Astrocyte (in vitro differentiated cells and primary cell): ENCODE measurements at regions not wholly inside any gene's neighbourhood (a gene's known extent, or its start where the extent isn't known, plus 50 kb on each side); places are given as distances from the start of the nearest gene placed in this dataset.

Experiments
- DNase-seq: peaks from one replicate; pipeline ENCODE4 v3.0.0-alpha.2; 2010; ENCODE audit warnings: low read depth
- FAIRE-seq: peaks from 2 replicates; lab custom pipeline; 2011; peaks lifted over from hg19 to GRCh38; lab: Jason Lieb, UNC
- H2AFZ ChIP-seq: 2 replicates; pipeline ENCODE4 v1.6.0; 2012; ENCODE audit warnings: low read depth, low read length, inconsistent platforms
- H3K27ac ChIP-seq: 2 replicates; pipeline ENCODE4 v1.5.1; 2011; ENCODE audit warnings: low read depth, low read length, inconsistent platforms
- H3K27me3 ChIP-seq: 2 replicates; pipeline ENCODE4 v1.6.0; 2011; ENCODE audit warnings: low read length, inconsistent platforms; ENCODE audit not compliant: insufficient read depth
- H3K36me3 ChIP-seq: 2 replicates; pipeline ENCODE4 v1.5.1; 2011; ENCODE audit warnings: low read length, inconsistent platforms; ENCODE audit not compliant: insufficient read depth
- H3K4me1 ChIP-seq: 2 replicates; pipeline ENCODE4 v1.5.1; 2011; ENCODE audit warnings: low read length, inconsistent platforms; ENCODE audit not compliant: insufficient read depth
- H3K4me2 ChIP-seq: 2 replicates; pipeline ENCODE4 v1.6.0; 2012; ENCODE audit warnings: low read length, inconsistent platforms
- H3K4me3 ChIP-seq: 2 replicates; pipeline ENCODE4 v1.5.1; 2011; ENCODE audit warnings: low read depth, mild to moderate bottlenecking, low read length, inconsistent platforms; ENCODE audit not compliant: insufficient read depth
- H3K79me2 ChIP-seq: 2 replicates; pipeline ENCODE4 v1.6.0; 2012; ENCODE audit warnings: mild to moderate bottlenecking, low read length, inconsistent platforms; ENCODE audit not compliant: insufficient read depth
- H3K9ac ChIP-seq: 2 replicates; pipeline ENCODE4 v1.6.0; 2012; ENCODE audit warnings: mild to moderate bottlenecking, low read length, inconsistent platforms
- H3K9me3 ChIP-seq: 2 replicates; pipeline ENCODE4 v1.5.1; 2012; ENCODE audit warnings: low read depth, mild to moderate bottlenecking, low read length, inconsistent platforms; ENCODE audit not compliant: insufficient read depth
- H4K20me1 ChIP-seq: 2 replicates; pipeline ENCODE4 v1.6.0; 2012; ENCODE audit warnings: low read length, inconsistent platforms; ENCODE audit not compliant: insufficient read depth
- H3K27ac Mint-ChIP-seq: one replicate; pipeline ENCODE4 v1.8.0; 2021; ENCODE audit warnings: mild to moderate bottlenecking, mixed read lengths; ENCODE audit not compliant: unreplicated experiment
- H3K27me3 Mint-ChIP-seq: one replicate; pipeline ENCODE4 v1.8.0; 2021; ENCODE audit warnings: low read depth, mixed read lengths; ENCODE audit not compliant: unreplicated experiment
- H3K36me3 Mint-ChIP-seq: one replicate; pipeline ENCODE4 v1.8.0; 2021; ENCODE audit warnings: low read depth, mixed read lengths; ENCODE audit not compliant: unreplicated experiment
- H3K4me1 Mint-ChIP-seq: one replicate; pipeline ENCODE4 v1.8.0; 2021; ENCODE audit warnings: low read depth, mixed read lengths; ENCODE audit not compliant: unreplicated experiment
- H3K4me3 Mint-ChIP-seq: one replicate; pipeline ENCODE4 v1.8.0; 2021; ENCODE audit warnings: mild to moderate bottlenecking, moderate library complexity, mixed read lengths; ENCODE audit not compliant: unreplicated experiment
- H3K9me3 Mint-ChIP-seq: one replicate; pipeline ENCODE4 v1.8.0; 2021; ENCODE audit warnings: mild to moderate bottlenecking, mixed read lengths; ENCODE audit not compliant: unreplicated experiment
- EZH2 ChIP-seq: IDR thresholded peaks from 2 replicates; pipeline ENCODE4 v1.6.1; 2012; ENCODE audit warnings: mild to moderate bottlenecking, low read length, inconsistent platforms; ENCODE audit not compliant: insufficient read depth
- TF ChIP-seq, protein P1 (sequence below): IDR thresholded peaks from 2 replicates; pipeline ENCODE4 v1.5.1; 2011; ENCODE audit warnings: low read depth, mild to moderate bottlenecking, inconsistent platforms, low read length, moderate library complexity; ENCODE audit not compliant: insufficient read depth

DNA sequence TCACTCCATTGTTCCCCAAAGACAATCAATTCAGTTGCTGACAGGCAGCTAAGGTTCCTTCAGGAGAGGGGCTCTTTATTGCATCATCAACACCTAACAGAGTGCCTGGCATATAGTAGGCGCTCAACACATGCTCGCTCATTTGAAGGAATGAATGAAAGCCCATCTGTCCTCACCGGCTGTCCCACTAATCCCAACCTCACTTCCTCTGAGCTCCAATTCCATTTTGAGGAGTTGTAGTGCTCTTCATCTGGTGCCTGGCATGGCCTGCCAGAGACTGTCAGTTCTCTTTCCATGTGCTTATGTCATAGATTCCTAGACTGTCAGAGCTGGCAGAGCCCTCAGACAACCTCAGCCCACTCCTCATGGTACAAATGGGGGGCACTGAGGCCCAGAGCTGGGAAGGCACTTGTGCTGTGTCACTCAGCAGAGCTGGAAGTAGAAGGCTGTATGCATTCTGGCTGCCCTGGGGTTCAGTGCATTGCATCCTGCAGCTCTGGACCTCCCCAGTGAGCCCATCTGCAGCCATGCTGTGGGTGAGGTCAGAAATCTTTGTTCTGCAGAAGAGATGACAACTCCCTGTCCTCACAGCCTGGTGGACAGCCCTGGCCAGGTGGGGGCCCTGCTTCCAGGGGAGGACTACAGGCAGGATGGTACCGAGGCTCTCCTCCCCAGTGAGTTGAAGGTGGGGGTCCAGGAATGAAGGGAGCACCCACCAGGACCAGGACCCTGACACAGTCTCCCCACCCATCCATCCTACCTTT lies 134.9 kb upstream of the PJA1 start:
- no peak overlapping the region for H3K27ac ChIP-seq
- Mint-ChIP-seq H3K27me3 (peaks cover 23% of the 10 kb centered on the region), H3K27ac (no peak overlapping the region), H3K9me3 (no peaks in the 10 kb centered on the region), H3K4me1 (no peaks in the 10 kb centered on the region), H3K4me3 (no peak overlapping the region), H3K36me3 (no peaks in the 10 kb centered on the region)
- H3K4me3 ChIP-seq = no peak overlapping the region
- no peaks in the 10 kb centered on the region for H4K20me1 ChIP-seq
- no peak overlapping the region for H3K9ac ChIP-seq
- DNase-seq (no peak), FAIRE-seq (no peak)
- no peaks in the 10 kb centered on the region for H3K4me1 ChIP-seq
- no peak overlapping the region for H3K4me2 ChIP-seq
- TF ChIP-seq EZH2 = no peak
- TF ChIP-seq, protein P1, sequence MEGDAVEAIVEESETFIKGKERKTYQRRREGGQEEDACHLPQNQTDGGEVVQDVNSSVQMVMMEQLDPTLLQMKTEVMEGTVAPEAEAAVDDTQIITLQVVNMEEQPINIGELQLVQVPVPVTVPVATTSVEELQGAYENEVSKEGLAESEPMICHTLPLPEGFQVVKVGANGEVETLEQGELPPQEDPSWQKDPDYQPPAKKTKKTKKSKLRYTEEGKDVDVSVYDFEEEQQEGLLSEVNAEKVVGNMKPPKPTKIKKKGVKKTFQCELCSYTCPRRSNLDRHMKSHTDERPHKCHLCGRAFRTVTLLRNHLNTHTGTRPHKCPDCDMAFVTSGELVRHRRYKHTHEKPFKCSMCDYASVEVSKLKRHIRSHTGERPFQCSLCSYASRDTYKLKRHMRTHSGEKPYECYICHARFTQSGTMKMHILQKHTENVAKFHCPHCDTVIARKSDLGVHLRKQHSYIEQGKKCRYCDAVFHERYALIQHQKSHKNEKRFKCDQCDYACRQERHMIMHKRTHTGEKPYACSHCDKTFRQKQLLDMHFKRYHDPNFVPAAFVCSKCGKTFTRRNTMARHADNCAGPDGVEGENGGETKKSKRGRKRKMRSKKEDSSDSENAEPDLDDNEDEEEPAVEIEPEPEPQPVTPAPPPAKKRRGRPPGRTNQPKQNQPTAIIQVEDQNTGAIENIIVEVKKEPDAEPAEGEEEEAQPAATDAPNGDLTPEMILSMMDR = no peak
- H3K79me2 ChIP-seq = no peaks in the 10 kb centered on the region
- H3K27me3 ChIP-seq = no peaks in the 10 kb centered on the region
- H2AFZ ChIP-seq = no peak overlapping the region
- no peaks in the 10 kb centered on the region for H3K36me3 ChIP-seq
- no peaks in the 10 kb centered on the region for H3K9me3 ChIP-seq

GRCh38 chrX:69299285-69299684 lies 134.0 kb upstream of the PJA1 start:
- Mint-ChIP-seq H3K27ac (no peak overlapping the region), H3K36me3 (no peaks in the 10 kb centered on the region), H3K9me3 (no peaks in the 10 kb centered on the region), H3K4me1 (no peaks in the 10 kb centered on the region), H3K27me3 (peaks cover 24% of the 10 kb centered on the region), H3K4me3 (no peak overlapping the region)
- no peak overlapping the region for H3K9ac ChIP-seq
- H3K9me3 ChIP-seq = no peaks in the 10 kb centered on the region
- no peaks in the 10 kb centered on the region for H3K4me1 ChIP-seq
- no peak overlapping the region for H2AFZ ChIP-seq
- DNase-seq = no peak
- peak; percentile 29 for FAIRE-seq
- no peaks in the 10 kb centered on the region for H3K79me2 ChIP-seq
- H3K27me3 ChIP-seq = no peaks in the 10 kb centered on the region
- H4K20me1 ChIP-seq = no peaks in the 10 kb centered on the region
- H3K27ac ChIP-seq = no peak overlapping the region
- no peak overlapping the region for H3K4me2 ChIP-seq
- H3K4me3 ChIP-seq = no peak overlapping the region
- H3K36me3 ChIP-seq = no peaks in the 10 kb centered on the region
- TF ChIP-seq, protein P1 = no peak
- no peak for TF ChIP-seq EZH2

- no peaks in the 10 kb centered on the region for H4K20me1 ChIP-seq
- Mint-ChIP-seq H3K4me1 (no peaks in the 10 kb centered on the region), H3K27me3 (peaks cover 24% of the 10 kb centered on the region), H3K4me3 (no peak overlapping the region), H3K9me3 (no peaks in the 10 kb centered on the region), H3K27ac (no peak overlapping the region), H3K36me3 (no peaks in the 10 kb centered on the region)
- H3K27ac ChIP-seq = no peak overlapping the region
- no peaks in the 10 kb centered on the region for H3K79me2 ChIP-seq
- H3K36me3 ChIP-seq = no peaks in the 10 kb centered on the region
- H3K9me3 ChIP-seq = no peaks in the 10 kb centered on the region
- H3K9ac ChIP-seq = no peak overlapping the region
- TF ChIP-seq, protein P1 = no peak
- H3K27me3 ChIP-seq = no peaks in the 10 kb centered on the region
- H3K4me1 ChIP-seq = no peaks in the 10 kb centered on the region
- H2AFZ ChIP-seq = no peak overlapping the region
- H3K4me2 ChIP-seq = no peak overlapping the region
- FAIRE-seq (no peak), DNase-seq (peak; percentile 12)
- no peak overlapping the region for H3K4me3 ChIP-seq
Measured at GRCh38 chrX:69298466-69299140, 133.3 kb upstream of the PJA1 start.
